Stomach smooth muscle (tissue), 2 donors: ENCODE measurements at regions not wholly inside any gene's neighbourhood (a gene's known extent, or its start where the extent isn't known, plus 50 kb on each side); places are given as distances from the start of the nearest gene placed in this dataset.

Experiments
- H3K27ac ChIP-seq: one replicate; pipeline ENCODE4 v1.7.0; 2013; ENCODE audit warnings: mild to moderate bottlenecking, low read length, inconsistent platforms
- H3K27me3 ChIP-seq, 2 donors: one replicate each; pipeline ENCODE4 v1.7.0; 2013; ENCODE audit warnings: low read length in 2 of 2; ENCODE audit not compliant: insufficient read depth in 2 of 2, control insufficient read depth in 1 of 2
- H3K36me3 ChIP-seq, 2 donors: one replicate each; pipeline ENCODE4 v1.7.0; 2013; ENCODE audit warnings: low read length in 2 of 2; ENCODE audit not compliant: control insufficient read depth in 2 of 2, insufficient read depth in 2 of 2
- H3K4me1 ChIP-seq: one replicate; pipeline ENCODE4 v1.7.0; 2013; ENCODE audit warnings: low read length; ENCODE audit not compliant: control insufficient read depth, insufficient read depth
- H3K4me3 ChIP-seq, 2 donors: one replicate each; pipeline ENCODE4 v1.7.0; 2013; ENCODE audit warnings: low read length in 2 of 2
- H3K9ac ChIP-seq, 2 donors: one replicate each; pipeline ENCODE4 v1.7.0; 2013; ENCODE audit warnings: low read length in 2 of 2, mild to moderate bottlenecking in 1 of 2
- H3K9me3 ChIP-seq, 2 donors: one replicate each; pipeline ENCODE4 v1.7.0; 2013; ENCODE audit warnings: low read length in 2 of 2; ENCODE audit not compliant: control insufficient read depth in 2 of 2
- donor health status: healthy.
- donor health status: Pancreatic carcinoma.

DNA sequence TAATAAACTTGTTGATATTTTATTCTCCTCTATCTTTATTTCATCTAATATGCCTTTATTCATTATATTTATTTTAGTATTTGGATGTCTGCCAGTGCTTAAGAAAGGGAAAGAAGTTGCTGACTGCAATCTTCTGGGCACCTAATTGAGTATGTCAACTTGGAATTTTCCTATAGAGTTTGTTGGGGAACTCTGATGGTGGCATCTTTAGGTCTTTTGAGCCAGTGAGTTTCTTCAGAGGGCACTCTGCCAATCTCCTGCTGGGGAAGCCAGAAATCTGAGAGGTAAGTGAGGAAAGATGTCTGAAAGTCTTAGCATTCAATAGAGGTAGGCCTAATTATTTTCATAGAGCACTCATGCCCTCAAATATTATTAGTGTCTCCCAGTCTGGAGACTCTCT, 475.0 kb downstream of the GABRG1 start:
- H3K36me3 ChIP-seq: no peaks in the 10 kb centered on the region
- H3K9ac ChIP-seq: no peak overlapping the region
- H3K4me3 ChIP-seq: no peak overlapping the region
- no peaks in the 10 kb centered on the region for H3K4me1 ChIP-seq
- H3K9me3 ChIP-seq: no peaks in the 10 kb centered on the region
- H3K27me3 ChIP-seq: no peaks in the 10 kb centered on the region
- no peak overlapping the region for H3K27ac ChIP-seq

GRCh38 chr4:45647823-45648222, 476.0 kb downstream of the GABRG1 start:
- Histone ChIP-seq H3K4me1 (no peaks in the 10 kb centered on the region), H3K36me3 (no peaks in the 10 kb centered on the region), H3K27me3 (no peaks in the 10 kb centered on the region), H3K9ac (no peak overlapping the region), H3K27ac (no peak overlapping the region), H3K4me3 (no peak overlapping the region), H3K9me3 (no peaks in the 10 kb centered on the region)

- no peak overlapping the region for H3K4me3 ChIP-seq
Measured at GRCh38 chr4:45646885-45647590, 476.8 kb downstream of the GABRG1 start.

DNA sequence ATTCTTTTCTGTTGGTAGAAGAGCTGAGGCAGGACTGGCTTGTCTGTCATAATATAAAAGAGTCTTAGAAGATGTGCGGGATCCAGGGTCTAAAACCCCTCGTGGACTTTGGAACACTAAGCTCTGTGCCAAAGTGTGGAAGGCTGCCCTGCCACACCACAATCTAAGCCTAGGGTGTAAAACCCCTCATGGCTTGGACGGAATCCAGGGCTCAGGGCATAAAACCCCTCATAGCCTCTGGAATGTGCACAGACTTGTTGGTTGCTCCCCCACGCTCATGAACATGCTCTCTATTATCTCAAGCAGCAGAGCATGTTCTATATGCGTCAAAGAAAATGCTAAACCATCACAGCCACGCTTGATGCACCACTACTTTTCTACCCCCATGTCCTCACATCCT, 483.6 kb downstream of the GABRG1 start:
- no peaks in the 10 kb centered on the region for H3K36me3 ChIP-seq
- no peak overlapping the region for H3K4me3 ChIP-seq
- H3K9me3 ChIP-seq: no peaks in the 10 kb centered on the region
- H3K9ac ChIP-seq: no peak overlapping the region
- H3K27me3 ChIP-seq: no peaks in the 10 kb centered on the region
- H3K27ac ChIP-seq: no peak overlapping the region
- no peaks in the 10 kb centered on the region for H3K4me1 ChIP-seq

More at GRCh38 chr4:45646885-45647590, 476.8 kb downstream of the GABRG1 start:
- Histone ChIP-seq H3K4me1 (no peaks in the 10 kb centered on the region), H3K9me3 (no peaks in the 10 kb centered on the region), H3K27ac (no peak overlapping the region), H3K27me3 (no peaks in the 10 kb centered on the region), H3K9ac (no peak overlapping the region), H3K36me3 (no peaks in the 10 kb centered on the region)

DNA sequence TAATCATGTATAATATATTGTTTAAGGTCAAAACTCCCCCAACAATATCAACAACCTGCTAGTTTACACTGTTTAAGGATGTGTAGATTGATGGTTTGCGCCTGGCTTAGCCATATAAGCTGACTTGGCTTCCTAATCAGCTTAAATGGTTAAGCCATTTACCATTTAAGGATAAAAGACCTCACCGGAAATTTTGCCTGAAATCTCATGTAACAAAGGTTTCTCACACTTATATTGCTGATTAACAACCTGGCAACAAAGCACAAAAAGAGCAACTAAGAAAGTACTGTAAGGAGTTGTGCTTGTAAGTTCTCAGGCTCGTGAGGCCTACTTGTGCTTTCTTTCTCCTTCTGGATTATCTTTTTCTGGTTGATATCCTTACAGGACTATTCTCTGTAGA, 485.2 kb downstream of the GABRG1 start:
- Histone ChIP-seq H3K27me3 (no peaks in the 10 kb centered on the region), H3K9me3 (no peaks in the 10 kb centered on the region), H3K27ac (no peak overlapping the region), H3K36me3 (no peaks in the 10 kb centered on the region), H3K9ac (no peak overlapping the region), H3K4me3 (no peak overlapping the region), H3K4me1 (no peaks in the 10 kb centered on the region)

DNA sequence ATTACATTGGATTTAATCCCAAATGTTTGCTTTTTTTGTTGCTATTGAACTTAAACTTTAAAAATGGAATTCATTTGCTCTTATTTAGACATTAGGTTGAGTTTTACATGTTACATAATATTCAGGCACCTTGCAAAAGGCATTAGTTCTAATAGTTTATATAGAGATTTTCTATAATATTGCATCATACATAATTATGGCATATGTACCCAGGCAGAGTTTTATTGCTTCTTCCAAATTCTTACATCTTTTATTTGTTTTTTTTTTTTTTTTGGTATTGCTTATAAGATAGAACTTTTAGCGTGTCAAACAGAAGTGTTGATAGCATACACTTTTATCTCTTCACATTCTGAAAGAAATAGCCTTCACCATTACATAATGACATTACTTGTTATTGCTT, 487.7 kb downstream of the GABRG1 start:
- no peak overlapping the region for H3K27ac ChIP-seq
- no peaks in the 10 kb centered on the region for H3K4me1 ChIP-seq
- no peaks in the 10 kb centered on the region for H3K36me3 ChIP-seq
- no peak overlapping the region for H3K4me3 ChIP-seq
- H3K27me3 ChIP-seq: no peaks in the 10 kb centered on the region
- H3K9ac ChIP-seq: no peak overlapping the region
- H3K9me3 ChIP-seq: no peaks in the 10 kb centered on the region

GRCh38 chr4:45629717-45630116, 494.1 kb downstream of the GABRG1 start:
- Histone ChIP-seq H3K36me3 (no peaks in the 10 kb centered on the region), H3K9me3 (no peaks in the 10 kb centered on the region), H3K27ac (no peak overlapping the region), H3K9ac (no peak overlapping the region), H3K4me1 (no peaks in the 10 kb centered on the region), H3K27me3 (no peaks in the 10 kb centered on the region), H3K4me3 (no peak overlapping the region)

DNA sequence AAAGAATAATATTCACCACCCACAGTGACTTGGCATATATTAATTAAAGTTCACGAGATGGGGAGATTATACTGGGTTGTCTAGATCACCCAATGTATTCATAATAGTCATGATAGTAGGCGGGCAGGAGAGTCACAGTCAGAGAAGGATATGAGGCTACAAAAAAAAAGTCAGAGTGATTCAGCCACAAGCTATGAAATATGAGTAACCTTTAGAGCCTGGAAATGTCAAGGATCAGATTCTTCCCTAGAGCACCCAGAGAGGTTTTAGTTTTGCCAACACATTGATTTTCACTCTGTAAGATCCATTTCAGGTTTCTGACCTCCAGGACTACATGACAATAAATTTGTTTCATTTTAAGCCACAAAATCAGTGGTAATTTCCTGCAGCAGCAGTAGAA, 501.9 kb downstream of the GABRG1 start:
- H3K9ac ChIP-seq: no peak overlapping the region
- no peaks in the 10 kb centered on the region for H3K4me1 ChIP-seq
- H3K9me3 ChIP-seq: no peaks in the 10 kb centered on the region
- H3K27ac ChIP-seq: no peak overlapping the region
- H3K36me3 ChIP-seq: no peaks in the 10 kb centered on the region
- no peak overlapping the region for H3K4me3 ChIP-seq
- H3K27me3 ChIP-seq: no peaks in the 10 kb centered on the region

DNA sequence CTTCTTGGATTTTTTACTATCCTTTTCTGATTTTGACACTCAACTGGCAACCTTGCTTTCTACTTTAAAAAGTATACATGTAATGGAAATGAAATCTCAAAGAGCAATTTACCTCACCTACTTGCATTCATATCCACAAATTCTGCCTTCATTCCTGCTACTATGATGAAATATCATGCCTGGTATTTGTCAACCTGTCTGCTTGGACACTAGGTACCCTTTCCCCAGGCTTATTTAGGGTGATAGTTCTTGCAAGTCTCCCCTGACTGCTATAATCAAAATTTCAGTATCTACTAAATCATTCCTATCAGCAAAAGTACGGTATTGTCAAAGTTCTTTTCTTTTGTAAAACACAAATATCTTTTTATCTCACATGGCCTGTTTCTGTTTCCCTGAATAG, 503.0 kb downstream of the GABRG1 start:
- Histone ChIP-seq H3K27ac (no peak overlapping the region), H3K4me3 (no peak overlapping the region), H3K9me3 (no peaks in the 10 kb centered on the region), H3K9ac (no peak overlapping the region), H3K27me3 (no peaks in the 10 kb centered on the region), H3K36me3 (no peaks in the 10 kb centered on the region), H3K4me1 (no peaks in the 10 kb centered on the region)

DNA sequence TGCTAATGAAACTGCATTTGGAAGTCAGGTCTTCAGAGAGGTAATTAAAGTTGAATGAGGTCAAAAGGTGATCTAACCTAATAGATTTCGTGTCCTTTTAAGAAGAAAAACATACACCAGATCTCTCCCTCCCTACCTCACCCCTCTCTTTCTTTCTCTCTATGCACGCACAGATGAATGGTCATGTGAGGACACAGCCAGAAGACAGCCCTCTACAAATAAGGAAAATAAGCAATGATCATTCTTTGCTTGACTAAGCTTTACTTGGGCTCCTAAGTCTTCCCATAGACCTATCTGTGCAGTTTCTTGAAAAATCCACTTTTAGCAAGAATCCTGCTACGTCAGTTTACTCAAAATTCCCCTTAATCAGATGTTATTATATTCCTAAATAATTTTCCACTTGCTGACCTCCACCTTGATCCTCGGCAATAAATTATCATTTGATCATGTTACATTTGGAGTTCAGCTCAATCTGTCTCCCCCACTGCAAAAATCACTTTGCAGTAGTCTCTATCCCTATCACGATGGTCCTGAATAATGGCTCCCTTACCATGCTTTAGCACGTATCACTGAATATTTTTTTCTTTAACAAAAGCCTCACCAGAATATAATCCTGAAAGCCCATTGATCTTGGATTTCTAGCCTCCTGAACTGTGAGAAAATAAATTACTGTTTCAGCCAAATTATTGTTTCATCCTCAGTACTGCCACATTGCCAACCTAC, 527.3 kb downstream of the GABRG1 start:
- no peaks in the 10 kb centered on the region for H3K9me3 ChIP-seq

GRCh38 chr4:45580334-45580733, 543.5 kb downstream of the GABRG1 start:
- H3K27ac ChIP-seq: no peak overlapping the region
- H3K36me3 ChIP-seq: no peaks in the 10 kb centered on the region
- H3K9me3 ChIP-seq: no peaks in the 10 kb centered on the region
- H3K9ac ChIP-seq: no peak overlapping the region
- no peaks in the 10 kb centered on the region for H3K4me1 ChIP-seq
- H3K27me3 ChIP-seq: no peaks in the 10 kb centered on the region
- H3K4me3 ChIP-seq: no peak overlapping the region

More for the DNA sequence above, 527.3 kb downstream of the GABRG1 start:
- no peaks in the 10 kb centered on the region for H3K36me3 ChIP-seq
- H3K4me1 ChIP-seq: no peaks in the 10 kb centered on the region
- H3K27me3 ChIP-seq: no peaks in the 10 kb centered on the region
- no peak overlapping the region for H3K9ac ChIP-seq
- H3K4me3 ChIP-seq: no peak overlapping the region
- no peak overlapping the region for H3K27ac ChIP-seq
